ENCODE measurements at regions not wholly inside any gene's neighbourhood (a gene's known extent, or its start where the extent isn't known, plus 50 kb on each side); places are given as distances from the start of the nearest gene placed in this dataset.
A peak's percentile ranks its signal among the peaks of the same experiment; 100 is the strongest.

DNA sequence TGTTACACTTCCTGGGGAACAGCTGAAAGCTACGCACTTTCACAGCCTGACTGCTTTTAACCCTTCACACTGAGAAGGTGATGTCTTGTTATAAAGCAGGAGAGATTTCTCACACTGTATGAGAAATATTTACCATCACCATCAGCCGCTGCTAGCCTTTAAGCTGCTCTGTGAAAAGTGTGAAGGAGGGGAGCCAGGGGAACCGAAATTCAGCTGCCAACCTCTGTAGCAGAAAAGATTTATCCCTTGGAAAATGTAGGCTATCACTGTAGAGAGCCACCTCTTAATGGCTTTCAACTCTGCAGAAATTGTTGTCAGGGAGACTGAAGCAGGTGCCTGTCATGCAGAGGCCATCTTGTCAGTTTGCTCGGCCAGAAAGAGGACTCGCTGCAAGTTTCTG, 145.3 kb downstream of the SP3 start:
- H3K4me3 ChIP-seq = no peak overlapping the region
- ATAC-seq (no peak), DNase-seq (no peak)
- no peaks in the 10 kb centered on the region for H3K4me1 ChIP-seq
- intact Hi-C loops (cut with DNase I) = no loop called here
- TF ChIP-seq, protein P1, sequence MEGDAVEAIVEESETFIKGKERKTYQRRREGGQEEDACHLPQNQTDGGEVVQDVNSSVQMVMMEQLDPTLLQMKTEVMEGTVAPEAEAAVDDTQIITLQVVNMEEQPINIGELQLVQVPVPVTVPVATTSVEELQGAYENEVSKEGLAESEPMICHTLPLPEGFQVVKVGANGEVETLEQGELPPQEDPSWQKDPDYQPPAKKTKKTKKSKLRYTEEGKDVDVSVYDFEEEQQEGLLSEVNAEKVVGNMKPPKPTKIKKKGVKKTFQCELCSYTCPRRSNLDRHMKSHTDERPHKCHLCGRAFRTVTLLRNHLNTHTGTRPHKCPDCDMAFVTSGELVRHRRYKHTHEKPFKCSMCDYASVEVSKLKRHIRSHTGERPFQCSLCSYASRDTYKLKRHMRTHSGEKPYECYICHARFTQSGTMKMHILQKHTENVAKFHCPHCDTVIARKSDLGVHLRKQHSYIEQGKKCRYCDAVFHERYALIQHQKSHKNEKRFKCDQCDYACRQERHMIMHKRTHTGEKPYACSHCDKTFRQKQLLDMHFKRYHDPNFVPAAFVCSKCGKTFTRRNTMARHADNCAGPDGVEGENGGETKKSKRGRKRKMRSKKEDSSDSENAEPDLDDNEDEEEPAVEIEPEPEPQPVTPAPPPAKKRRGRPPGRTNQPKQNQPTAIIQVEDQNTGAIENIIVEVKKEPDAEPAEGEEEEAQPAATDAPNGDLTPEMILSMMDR (IDR thresholded peaks at IDR 0.05) = no peak
- H3K27ac ChIP-seq = no peak overlapping the region
- H3K9me3 ChIP-seq = no peaks in the 10 kb centered on the region
- H3K36me3 ChIP-seq = no peaks in the 10 kb centered on the region
- no peaks in the 10 kb centered on the region for H3K27me3 ChIP-seq

DNA sequence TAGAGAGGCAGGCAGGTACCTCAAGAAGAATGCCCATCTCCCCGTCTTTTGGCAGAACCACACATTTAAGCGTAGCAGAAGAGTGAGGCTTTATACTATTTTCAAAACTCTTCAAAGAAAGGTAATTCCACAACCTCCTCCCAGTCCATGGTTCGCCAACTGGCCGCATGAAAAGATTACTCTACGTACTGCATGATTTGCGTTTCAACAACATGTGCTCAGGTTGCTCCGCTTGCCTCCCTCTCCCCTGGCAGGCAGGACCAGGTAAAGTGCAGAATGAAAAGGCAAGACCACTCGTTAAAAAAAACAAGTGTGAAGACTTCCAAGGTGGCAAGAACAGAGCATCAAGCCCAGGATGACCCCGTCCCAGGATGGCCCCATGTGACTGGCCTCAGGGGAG, 143.7 kb downstream of the SP3 start:
- Histone ChIP-seq H3K9me3 (no peaks in the 10 kb centered on the region), H3K27me3 (peaks cover 0 to 4% of the 10 kb centered on the region in 2 donors), H3K4me1 (no peaks in the 10 kb centered on the region), H3K27ac (no peak overlapping the region), H3K36me3 (no peaks in the 10 kb centered on the region), H3K4me3 (no peak overlapping the region)
- intact Hi-C loops (cut with DNase I) = no loop called here
- ATAC-seq (no peak), DNase-seq (no peak)
- TF ChIP-seq, protein P1 (IDR thresholded peaks at IDR 0.05) = no peak

DNA sequence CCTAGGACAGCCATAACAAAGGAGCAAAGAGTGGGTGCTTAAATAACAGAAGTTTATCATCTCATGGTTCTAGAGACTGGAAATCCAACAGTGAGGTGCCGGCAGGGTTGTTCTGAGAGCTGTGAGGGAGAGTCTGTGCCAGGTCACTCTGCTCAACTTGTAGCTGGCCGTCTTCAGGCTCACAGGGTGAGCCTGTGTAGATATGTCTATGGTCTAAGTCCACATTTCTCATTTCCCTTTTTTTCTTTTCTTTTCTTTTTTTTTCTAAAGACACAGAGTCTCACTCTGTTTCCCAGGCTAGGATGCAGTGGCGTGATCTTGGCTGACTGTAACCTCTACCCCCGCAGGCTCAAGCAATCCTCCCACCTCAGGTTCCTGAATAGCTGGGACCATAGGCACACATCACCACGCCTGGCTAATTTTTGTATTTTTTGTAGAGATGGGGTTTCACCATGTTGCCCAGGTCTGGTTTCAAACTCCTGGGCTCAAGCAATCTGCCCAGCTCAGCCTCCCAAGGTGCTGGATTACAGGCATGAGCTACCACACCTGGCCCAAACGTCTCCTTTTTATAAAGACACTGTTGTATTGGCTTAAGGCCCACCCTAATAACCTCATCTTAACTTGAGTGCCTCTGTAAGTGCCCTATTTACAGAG, 142.2 kb downstream of the SP3 start:
- no peak for DNase-seq
- Histone ChIP-seq H3K4me3 (no peak overlapping the region), H3K9me3 (no peaks in the 10 kb centered on the region), H3K27ac (no peak overlapping the region), H3K36me3 (no peaks in the 10 kb centered on the region), H3K4me1 (no peaks in the 10 kb centered on the region), H3K27me3 (peaks cover 0 to 4% of the 10 kb centered on the region in 2 donors)
- TF ChIP-seq, protein P1 (IDR thresholded peaks at IDR 0.05) = no peak
- no peak for ATAC-seq
- intact Hi-C loops (cut with DNase I) = no loop called here

DNA sequence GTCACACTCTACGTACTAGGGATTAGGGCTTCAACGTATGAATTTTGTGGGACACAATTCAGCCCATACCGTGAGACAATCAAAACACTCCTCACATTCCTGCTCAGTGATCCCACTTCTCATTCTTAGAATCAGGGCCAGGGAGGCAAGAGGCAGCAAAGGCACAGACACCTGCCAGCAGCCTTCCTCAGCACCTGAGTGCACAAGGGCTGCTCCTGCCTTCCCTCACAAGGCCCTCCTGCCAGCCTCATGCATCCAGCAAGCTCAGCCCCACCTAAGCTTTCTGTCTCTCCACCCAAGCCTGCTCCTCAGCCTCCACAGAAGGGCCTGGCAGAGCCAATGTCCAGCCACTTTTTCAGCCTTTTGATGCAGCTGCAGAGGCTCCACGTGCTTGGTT, 141.6 kb downstream of the SP3 start:
- intact Hi-C loops (cut with DNase I) = no loop called here
- TF ChIP-seq, protein P1 (IDR thresholded peaks at IDR 0.05) = no peak
- no peak for ATAC-seq

DNA sequence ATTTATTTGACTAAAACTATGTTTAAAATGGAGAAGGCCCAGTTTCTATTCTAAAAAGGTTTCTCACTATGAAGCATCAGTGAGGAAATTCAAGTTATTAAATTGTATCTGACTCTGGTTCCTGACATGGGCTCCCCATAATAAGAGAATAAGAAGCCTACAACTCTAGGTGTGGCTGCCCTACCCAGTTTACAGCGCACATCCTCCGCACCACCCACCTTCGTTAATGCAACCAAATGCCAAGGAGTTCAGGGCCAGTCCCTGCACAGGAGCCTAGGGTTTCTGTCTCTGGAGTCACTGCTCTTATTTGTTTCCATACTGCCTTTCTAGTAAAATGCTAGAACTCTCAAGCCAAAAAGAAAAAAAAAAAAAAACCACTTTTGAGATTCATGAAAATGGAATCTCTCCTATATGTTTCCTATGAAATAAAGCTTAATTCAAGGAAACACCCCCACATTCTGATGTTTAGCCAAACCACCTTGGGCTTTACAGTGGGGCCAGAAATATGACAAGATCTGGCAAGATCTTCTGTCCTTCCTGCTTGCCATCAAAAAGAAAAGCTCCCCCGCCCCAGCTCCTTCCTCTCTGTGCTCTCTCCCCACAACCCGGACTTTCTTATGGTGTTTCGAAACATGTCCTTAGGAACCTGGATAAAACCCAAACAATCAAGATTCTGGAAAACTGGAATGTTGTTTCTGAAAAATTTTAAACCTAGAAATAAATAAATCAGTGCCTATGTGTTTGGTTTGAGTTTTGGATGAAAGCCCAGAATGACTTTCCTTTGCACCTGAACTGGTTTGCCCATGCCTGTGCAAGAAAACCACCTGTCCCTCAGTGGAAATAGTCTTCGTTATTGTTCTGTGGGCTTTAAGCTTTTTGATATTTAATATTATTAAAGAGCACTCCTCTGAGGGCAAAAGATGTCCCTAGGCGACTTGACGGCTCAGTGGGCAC, 136.7 kb downstream of the SP3 start:
- ATAC-seq = peak; percentile 22
- TF ChIP-seq, protein P1 (IDR thresholded peaks at IDR 0.05) = no peak
- Histone ChIP-seq H3K27me3 (peaks cover 0 to 4% of the 10 kb centered on the region in 2 donors), H3K4me1 (peaks cover 8 to 21% of the 10 kb centered on the region in 2 donors), H3K9me3 (no peaks in the 10 kb centered on the region), H3K36me3 (no peaks in the 10 kb centered on the region), H3K27ac (no peak overlapping the region), H3K4me3 (no peak overlapping the region)
- intact Hi-C loops (cut with DNase I) = no loop called here
- no peak for DNase-seq

More for the DNA sequence above, 141.6 kb downstream of the SP3 start:
- Histone ChIP-seq H3K4me1 (no peaks in the 10 kb centered on the region), H3K4me3 (no peak overlapping the region), H3K27ac (no peak overlapping the region), H3K36me3 (no peaks in the 10 kb centered on the region), H3K27me3 (peaks cover 0 to 4% of the 10 kb centered on the region in 2 donors), H3K9me3 (no peaks in the 10 kb centered on the region)
- DNase-seq = no peak

All from left lung (tissue), 4 donors.